ENCODE measurements at regions not wholly inside any gene's neighbourhood (a gene's known extent, or its start where the extent isn't known, plus 50 kb on each side); places are given as distances from the start of the nearest gene placed in this dataset.

DNA sequence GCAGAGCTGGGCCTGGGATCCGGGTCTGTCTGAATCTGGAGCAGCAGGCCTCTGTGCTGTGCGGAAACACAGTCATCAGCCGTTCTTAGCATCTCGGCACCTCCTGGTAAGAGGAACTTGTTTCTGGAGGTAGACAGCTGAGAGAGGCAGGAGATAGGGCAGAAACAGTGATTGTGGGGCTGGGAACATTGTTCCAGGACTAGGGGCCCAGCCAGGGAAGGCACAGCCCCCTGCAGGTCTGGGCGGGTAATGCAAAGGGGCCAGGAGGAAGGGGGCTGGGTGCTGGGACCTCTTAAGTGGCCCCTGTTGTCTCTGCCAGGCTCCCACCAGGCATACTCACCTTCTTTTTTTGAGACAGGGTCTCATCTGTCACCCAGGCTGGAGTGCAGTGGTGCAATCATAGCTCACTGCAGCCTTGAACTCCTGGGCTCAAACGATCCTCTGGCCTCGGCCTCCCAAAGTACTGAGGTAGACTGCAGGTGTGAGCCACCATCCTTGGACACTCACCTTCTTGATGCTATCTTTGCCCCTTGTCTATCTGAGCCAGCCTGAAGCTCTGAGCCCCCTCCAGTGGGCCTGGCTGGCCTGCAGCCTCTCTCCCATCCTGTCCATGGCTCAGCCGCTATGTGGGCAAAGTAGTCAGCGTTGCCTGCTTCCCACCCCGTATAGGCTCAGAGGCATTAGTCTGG is 134.3 kb upstream of the ZBTB40 start:
- CTCF ChIA-PET: interaction anchor here (0.9 to 1.1 kb wide), 2 partner anchors 12 to 21 kb away, joined by 3 read pairs; no protein-coding TSS in a partner anchor
- peaks cover 12% of the 10 kb centered on the region for H3K27me3 ChIP-seq (ENCODE audit: control insufficient read depth, insufficient read depth, low read length)
- no peak for DNase-seq (ENCODE audit: low read depth)
- no peak overlapping the region for H3K4me3 ChIP-seq (ENCODE audit: low read depth, low read length)
- POLR2A ChIA-PET: no interaction called here
- no peaks in the 10 kb centered on the region for H3K36me3 ChIP-seq (ENCODE audit: control insufficient read depth, insufficient read depth, low read length)
- peak; percentile 53 for TF ChIP-seq CTCF (IDR thresholded peaks at IDR 0.05; ENCODE audit: insufficient read depth, low read depth, low read length)

DNA sequence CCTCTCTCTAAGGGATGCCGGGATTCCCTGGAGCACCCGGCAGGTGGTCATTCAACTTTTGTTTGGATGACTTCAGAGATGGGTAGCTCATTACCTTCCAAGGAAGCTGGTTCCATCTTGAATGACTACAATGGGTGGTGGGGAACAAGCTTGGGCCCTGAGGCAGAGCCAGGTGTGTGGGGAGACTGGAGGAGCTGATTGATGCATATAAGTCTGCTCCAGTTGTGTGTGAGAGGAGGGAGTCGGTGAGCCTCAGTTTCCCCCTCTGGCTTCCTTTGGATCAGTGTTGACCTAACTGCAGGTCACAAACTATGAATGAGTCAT is 133.8 kb upstream of the ZBTB40 start:
- CTCF ChIA-PET: interaction anchor here (0.9 kb wide), 1 partner anchor 21 kb away, joined by 3 read pairs; no protein-coding TSS in a partner anchor
- no peak for TF ChIP-seq CTCF (IDR thresholded peaks at IDR 0.05; ENCODE audit: insufficient read depth, low read depth, low read length)
- POLR2A ChIA-PET: no interaction called here
- Histone ChIP-seq H3K27me3 (ENCODE audit: control insufficient read depth, insufficient read depth, low read length) (peaks cover 12% of the 10 kb centered on the region), H3K36me3 (ENCODE audit: control insufficient read depth, insufficient read depth, low read length) (no peaks in the 10 kb centered on the region), H3K4me3 (ENCODE audit: low read depth, low read length) (no peak overlapping the region)
- DNase-seq (ENCODE audit: low read depth): no peak

DNA sequence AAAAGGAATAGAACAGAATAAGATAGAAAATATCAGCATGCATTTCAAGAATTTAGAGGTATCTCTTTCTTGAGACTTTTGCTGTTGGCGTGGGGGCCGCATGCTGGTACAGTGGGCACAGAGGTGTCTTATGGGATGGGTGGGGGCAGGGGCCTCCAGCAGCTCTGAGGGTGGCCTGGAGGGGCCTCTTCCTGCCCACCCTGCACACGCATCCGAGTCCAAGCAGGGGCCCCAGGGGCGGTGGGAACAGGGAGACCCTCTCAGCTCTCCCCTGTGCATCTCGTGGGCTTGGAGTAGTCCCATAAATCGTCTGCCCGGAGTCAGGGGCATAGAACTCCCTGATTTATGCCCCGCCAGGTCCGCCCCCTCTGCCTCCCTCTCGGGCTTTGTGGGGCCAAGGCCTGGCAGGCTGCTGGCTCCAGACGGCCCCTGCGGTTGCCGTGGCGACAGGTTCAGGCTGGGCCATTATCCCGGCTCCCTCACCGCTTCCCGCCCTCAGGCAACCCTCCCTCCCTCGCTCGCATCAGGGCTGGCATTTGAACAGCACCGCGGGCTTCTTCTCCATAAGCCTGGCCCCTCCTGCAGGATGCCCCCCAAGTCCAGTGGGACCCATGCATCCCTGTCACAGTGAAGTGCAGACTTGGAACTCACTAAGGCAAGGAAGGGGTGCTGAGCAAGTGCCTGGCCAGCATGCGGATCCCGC is 133.2 kb upstream of the ZBTB40 start:
- no peak for TF ChIP-seq CTCF (IDR thresholded peaks at IDR 0.05; ENCODE audit: insufficient read depth, low read depth, low read length)
- peaks cover 8% of the 10 kb centered on the region for H3K27me3 ChIP-seq (ENCODE audit: control insufficient read depth, insufficient read depth, low read length)
- no peaks in the 10 kb centered on the region for H3K36me3 ChIP-seq (ENCODE audit: control insufficient read depth, insufficient read depth, low read length)
- DNase-seq (ENCODE audit: low read depth): no peak
- CTCF ChIA-PET: interaction anchor here (0.9 kb wide), 1 partner anchor 20 kb away, joined by 3 read pairs; no protein-coding TSS in a partner anchor
- POLR2A ChIA-PET: no interaction called here
- H3K4me3 ChIP-seq (ENCODE audit: low read depth, low read length): no peak overlapping the region

GRCh38 chr1:22319608-22320007 is 132.0 kb upstream of the ZBTB40 start:
- Histone ChIP-seq H3K4me3 (ENCODE audit: low read depth, low read length) (no peak overlapping the region), H3K36me3 (ENCODE audit: control insufficient read depth, insufficient read depth, low read length) (no peaks in the 10 kb centered on the region), H3K27me3 (ENCODE audit: control insufficient read depth, insufficient read depth, low read length) (peaks cover 10% of the 10 kb centered on the region)
- no peak for TF ChIP-seq CTCF (IDR thresholded peaks at IDR 0.05; ENCODE audit: insufficient read depth, low read depth, low read length)
- ChIA-PET CTCF (interaction anchor here (0.6 to 0.7 kb wide), 2 partner anchors 62 to 115 kb away, joined by 3 read pairs; no protein-coding TSS in a partner anchor), POLR2A (no interaction called here)
- no peak for DNase-seq (ENCODE audit: low read depth)

DNA sequence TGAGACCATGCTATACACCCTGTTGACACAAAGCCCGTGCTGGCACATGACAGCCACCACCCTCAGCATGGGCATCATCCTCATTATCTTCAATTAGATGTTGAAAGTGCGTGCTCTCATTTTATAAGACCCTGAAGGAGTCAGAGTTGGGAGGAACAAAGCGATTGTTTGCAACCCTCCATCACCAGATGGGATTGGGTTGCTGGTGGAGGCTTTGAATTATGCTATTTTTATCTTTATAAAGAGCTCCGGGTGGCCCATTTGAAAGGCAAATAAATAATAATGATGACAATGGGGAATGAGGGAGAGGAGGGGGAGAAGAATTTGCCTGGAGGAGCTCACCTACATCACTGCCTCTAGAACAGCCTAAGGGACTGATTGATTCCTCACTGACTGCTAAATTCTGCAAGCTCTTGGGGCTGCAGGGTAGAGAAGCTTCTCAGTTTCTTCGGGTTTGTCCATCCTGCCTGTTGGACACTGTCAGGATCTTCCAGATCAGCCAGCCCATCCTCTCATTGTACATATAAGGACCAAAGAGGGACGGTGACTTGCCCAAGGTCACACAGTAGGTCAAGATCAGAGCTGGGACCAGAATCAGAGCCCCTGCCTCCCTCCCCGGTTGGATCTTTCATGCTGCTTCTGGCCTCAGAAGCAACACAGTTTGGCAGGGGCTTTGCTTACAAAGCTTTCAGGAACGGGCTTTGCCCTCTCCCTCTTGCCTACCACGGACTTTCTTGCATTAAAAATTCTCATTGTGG is 130.9 kb upstream of the ZBTB40 start:
- H3K36me3 ChIP-seq (ENCODE audit: control insufficient read depth, insufficient read depth, low read length): no peaks in the 10 kb centered on the region
- DNase-seq (ENCODE audit: low read depth): no peak
- ChIA-PET CTCF (interaction anchor here (0.7 kb wide), 1 partner anchor 116 kb away, joined by 3 read pairs; no protein-coding TSS in a partner anchor), POLR2A (no interaction called here)
- H3K4me3 ChIP-seq (ENCODE audit: low read depth, low read length): no peak overlapping the region
- TF ChIP-seq CTCF (IDR thresholded peaks at IDR 0.05; ENCODE audit: insufficient read depth, low read depth, low read length): no peak
- peaks cover 8% of the 10 kb centered on the region for H3K27me3 ChIP-seq (ENCODE audit: control insufficient read depth, insufficient read depth, low read length)

All from BJ (cell line).